ENCODE measurements at regions not wholly inside any gene's neighbourhood (a gene's known extent, or its start where the extent isn't known, plus 50 kb on each side); places are given as distances from the start of the nearest gene placed in this dataset.
"Not testable (repeated sequence)": the region's sequence is repeated elsewhere in the genome, so short reads cannot be mapped to it uniquely, and the experiment has no call there.

- DNase-seq: no peak
Measured at GRCh38 chr6:17012421-17013225, 89.2 kb upstream of the STMND1 start.

DNA sequence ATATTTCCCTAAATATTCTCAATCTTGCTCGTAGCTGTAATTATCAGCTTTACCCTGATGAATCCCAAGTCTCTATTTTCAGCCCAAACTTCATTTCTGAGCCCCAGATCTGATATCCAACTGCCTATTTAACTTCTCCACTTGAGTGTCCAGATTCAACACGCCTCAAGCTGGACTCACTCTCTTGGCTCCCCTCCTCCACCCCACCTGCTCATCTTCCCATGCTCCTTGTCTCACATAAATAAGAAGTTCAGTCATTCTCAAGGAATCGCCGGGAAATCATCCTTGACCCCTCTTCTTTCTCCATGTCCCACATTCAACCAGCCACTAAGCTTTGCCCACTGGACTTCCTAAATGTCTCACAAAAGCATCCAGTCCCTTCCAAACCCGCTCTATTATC lies 89.9 kb upstream of the STMND1 start:
- no peak for DNase-seq

DNA sequence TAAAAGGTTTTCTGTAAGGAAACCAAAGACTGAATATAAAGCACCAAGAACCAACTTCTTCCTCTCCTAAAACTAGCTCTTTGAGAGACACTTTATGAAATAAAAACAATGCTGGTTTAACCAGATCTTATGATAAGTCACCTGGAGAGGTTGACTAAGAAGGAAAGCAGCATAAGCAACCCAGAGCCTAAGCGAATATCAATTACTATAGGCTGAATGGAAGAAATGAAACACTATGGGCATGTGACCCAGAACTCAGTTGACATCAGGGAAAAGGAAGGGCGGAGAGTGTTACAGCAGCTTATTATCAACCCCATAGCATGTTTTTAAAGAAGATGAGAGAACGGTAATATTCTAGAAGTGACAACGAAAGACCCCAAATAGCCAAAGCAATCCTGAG lies 94.1 kb upstream of the STMND1 start:
- no peak for DNase-seq

- no peak for DNase-seq
Measured at GRCh38 chr6:17006543-17006942, 95.3 kb upstream of the STMND1 start.

GRCh38 chr6:17004269-17004668 lies 97.6 kb upstream of the STMND1 start:
- no peak for DNase-seq

GRCh38 chr6:17002123-17002522 lies 99.7 kb upstream of the STMND1 start:
- no peak for DNase-seq

GRCh38 chr6:17001188-17001587 lies 100.7 kb upstream of the STMND1 start:
- DNase-seq: no peak

- DNase-seq: no peak
Measured at GRCh38 chr6:16999491-17000436, 102.1 kb upstream of the STMND1 start.

- DNase-seq: no peak
Measured at GRCh38 chr6:16998461-16998860, 103.4 kb upstream of the STMND1 start.

GRCh38 chr6:16995511-16996250 lies 106.2 kb upstream of the STMND1 start:
- no peak for DNase-seq

GRCh38 chr6:16993396-16993795 lies 108.5 kb upstream of the STMND1 start:
- DNase-seq: no peak

DNA sequence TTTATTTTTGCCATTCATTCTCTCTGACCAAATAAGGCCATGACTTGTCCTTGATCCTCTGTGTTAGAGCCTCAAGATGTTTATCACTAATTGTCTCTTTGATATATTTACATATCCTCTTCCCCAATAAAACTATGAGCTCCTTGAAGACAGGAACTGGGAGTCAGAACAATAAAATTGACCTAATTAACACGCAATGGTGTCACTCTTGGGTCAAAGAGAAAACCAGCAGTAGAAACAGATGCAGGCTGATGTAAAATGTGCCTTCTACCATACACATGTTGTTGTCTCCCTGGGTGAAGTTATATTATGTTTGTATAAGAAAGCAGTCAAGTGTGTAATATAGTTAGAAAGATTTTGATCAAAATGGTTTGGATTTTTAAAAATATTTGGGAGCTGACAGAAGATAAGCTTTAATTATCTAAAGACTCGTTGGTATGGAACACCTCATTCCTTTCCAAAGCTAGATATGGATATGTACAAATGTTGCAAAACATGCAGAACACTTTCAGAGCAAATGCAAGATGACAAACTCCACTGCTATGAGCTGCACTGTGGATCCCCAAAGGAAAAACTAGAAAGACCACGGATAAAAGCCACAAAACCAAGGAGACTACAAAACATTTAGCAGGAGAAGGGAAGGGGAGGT lies 109.7 kb upstream of the STMND1 start:
- no peak for DNase-seq

- DNase-seq: not testable (repeated sequence)
Measured at GRCh38 chr6:16989976-16990375, 111.9 kb upstream of the STMND1 start.

DNA sequence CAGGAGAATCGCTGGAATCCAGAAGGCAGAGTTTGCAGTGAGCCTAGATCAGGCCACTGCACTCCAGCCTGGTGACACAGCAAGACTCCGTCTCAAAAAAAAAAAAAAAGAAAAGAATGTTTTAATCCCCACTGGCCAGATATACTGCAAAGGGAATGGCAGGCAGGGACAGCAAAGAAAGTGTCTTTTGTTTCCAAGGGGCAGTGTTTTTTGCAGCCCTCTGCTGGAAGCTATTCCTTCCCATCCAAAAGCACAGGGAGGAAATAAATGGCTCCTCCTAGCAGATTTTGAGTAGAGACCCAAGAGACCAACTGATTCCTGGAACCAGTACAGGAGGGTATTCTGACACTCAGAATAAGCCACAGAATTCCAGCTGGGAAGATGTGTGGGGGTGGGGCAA lies 112.5 kb upstream of the STMND1 start:
- no peak for DNase-seq

DNA sequence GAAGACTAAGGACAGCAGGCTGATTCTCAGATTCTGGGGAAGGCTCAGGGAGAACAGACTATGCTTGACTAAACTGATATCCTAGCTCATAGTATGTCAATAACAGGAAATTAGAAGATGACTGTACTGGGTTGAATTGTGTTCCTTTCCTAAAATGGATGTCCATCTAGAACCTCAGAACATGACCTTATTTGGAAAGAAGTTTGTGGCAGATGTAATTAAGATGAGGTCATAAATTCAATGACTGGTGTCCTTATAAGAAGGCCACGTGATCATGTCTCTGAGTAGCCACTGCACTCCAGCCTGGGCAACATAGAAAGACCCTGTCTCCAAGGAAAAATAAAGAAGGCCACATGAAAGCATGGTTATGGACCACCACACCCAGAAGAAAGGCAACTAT lies 113.9 kb upstream of the STMND1 start:
- DNase-seq: no peak

DNA sequence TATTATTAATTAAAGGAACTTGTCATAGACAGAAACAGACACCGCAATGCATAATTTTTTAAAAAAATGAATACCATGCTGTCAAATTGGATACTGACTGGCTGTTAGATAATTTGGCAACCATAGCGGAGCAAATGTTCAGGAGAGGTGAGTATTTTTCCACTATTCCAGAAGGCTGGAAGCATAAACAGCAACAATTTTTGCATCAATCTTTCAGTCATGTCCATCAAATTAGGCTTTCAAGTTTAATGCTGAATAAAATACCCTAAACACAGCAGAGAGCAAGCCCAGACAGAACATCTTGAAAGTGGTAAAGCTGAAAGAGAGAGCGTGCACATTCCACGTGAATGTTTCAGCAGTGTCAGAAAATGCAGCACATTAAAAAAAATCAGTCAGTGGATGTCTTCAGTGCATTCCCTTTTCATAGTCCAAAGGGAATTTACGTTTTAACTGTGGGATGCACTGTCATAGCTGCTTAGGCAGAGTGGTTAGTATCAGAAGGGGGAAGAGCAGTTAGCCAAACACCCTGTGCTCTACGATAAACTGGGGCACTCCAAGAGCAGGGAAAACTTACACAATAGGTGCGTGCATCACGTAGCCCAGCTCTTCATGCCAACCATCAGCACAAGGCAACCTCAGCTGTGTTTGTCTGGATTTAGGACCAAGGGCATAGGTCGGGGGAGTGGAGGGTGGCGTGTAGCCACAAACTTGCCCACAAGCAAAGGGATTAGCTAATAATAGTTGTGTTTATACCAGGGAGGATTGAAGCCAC lies 116.2 kb upstream of the STMND1 start:
- DNase-seq: no peak

DNA sequence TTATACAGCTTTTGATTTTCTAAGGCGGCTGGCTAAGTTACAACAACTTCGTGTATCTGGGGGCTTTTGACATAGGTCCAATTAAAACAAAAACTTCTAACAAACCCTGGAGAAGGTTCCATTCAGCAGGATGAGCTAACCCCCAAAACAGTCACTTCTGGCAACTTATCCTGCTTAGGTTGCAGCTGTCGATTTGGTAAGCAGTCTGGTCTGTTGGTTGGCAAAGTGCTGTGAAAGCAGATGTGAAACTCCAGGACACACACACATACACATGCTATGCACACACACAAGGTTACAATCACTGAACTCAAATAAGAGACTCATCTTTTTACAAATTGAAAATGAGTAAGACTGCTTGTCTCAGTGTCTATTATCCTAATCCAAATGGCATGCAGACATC lies 119.0 kb upstream of the STMND1 start:
- DNase-seq: no peak

- DNase-seq: no peak
Measured at GRCh38 chr6:16979677-16980370, 122.0 kb upstream of the STMND1 start.

GRCh38 chr6:16978686-16979085 lies 123.2 kb upstream of the STMND1 start:
- no peak for DNase-seq

GRCh38 chr6:16976385-16977183 lies 125.3 kb upstream of the STMND1 start:
- no peak for DNase-seq
